Breast epithelium (tissue), 3 donors: ENCODE measurements at regions not wholly inside any gene's neighbourhood (a gene's known extent, or its start where the extent isn't known, plus 50 kb on each side); places are given as distances from the start of the nearest gene placed in this dataset.

Experiments used
- POLR2A ChIP-seq: fragments of 450-650 bp; IDR thresholded peaks from one replicate; pipeline ENCODE4 v1.6.1; 2016; ENCODE audit warnings: antibody characterized with exemption, mild to moderate bottlenecking, moderate library complexity
- TF ChIP-seq, protein P1 (sequence below), 3 donors: fragments of 450-650 bp; IDR thresholded peaks; one replicate each; pipeline ENCODE4 v1.5.1; 2016 to 2017; ENCODE audit warnings: antibody characterized with exemption in 3 of 3, mild to moderate bottlenecking in 3 of 3, moderate library complexity in 3 of 3

- TF ChIP-seq, protein P1, sequence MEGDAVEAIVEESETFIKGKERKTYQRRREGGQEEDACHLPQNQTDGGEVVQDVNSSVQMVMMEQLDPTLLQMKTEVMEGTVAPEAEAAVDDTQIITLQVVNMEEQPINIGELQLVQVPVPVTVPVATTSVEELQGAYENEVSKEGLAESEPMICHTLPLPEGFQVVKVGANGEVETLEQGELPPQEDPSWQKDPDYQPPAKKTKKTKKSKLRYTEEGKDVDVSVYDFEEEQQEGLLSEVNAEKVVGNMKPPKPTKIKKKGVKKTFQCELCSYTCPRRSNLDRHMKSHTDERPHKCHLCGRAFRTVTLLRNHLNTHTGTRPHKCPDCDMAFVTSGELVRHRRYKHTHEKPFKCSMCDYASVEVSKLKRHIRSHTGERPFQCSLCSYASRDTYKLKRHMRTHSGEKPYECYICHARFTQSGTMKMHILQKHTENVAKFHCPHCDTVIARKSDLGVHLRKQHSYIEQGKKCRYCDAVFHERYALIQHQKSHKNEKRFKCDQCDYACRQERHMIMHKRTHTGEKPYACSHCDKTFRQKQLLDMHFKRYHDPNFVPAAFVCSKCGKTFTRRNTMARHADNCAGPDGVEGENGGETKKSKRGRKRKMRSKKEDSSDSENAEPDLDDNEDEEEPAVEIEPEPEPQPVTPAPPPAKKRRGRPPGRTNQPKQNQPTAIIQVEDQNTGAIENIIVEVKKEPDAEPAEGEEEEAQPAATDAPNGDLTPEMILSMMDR (IDR thresholded peaks at IDR 0.05): no peak
- no peak for TF ChIP-seq POLR2A
These were observed 120.3 kb upstream of the KLHL4 start for GRCh38 chrX:87397103-87397886.
